ENCODE measurements at regions not wholly inside any gene's neighbourhood (a gene's known extent, or its start where the extent isn't known, plus 50 kb on each side); places are given as distances from the start of the nearest gene placed in this dataset.

- no peak for FAIRE-seq
- H3K9ac ChIP-seq (ENCODE audit: low read length in 3 of 3) = no peak overlapping the region
- intact Hi-C loops (cut with DNase I) = no loop called here
Measured at GRCh38 chr2:186912979-186913378, 64.0 kb upstream of the ZSWIM2 start.

DNA sequence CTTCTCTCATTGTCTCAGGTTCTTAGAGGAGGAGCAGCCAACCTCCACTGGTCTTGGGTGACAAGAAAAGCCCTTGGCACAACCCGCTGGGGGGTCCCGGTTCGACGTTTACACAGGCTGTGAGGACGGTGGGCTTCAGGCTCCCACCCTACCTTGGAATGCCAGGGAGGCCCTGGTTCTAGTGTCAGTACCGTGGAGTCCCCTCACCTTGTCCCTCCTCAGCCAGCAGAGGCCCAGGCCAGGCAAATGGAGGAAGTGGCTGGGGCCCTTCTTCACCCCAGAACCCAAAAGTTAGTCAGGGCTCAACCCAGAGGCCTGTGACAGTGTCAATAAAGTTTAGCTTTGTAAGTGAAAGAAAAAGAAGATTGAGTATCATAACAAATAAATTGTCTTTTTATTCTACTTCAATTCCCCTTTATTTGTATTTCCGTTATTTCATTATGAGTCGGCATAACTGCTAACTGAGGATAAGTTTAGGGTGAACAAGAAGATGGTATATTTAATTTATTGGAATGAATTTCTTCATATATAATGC is 62.6 kb upstream of the ZSWIM2 start:
- no peak for FAIRE-seq

More at GRCh38 chr2:186912979-186913378, 64.0 kb upstream of the ZSWIM2 start:
- Histone ChIP-seq H3K27me3 (ENCODE audit: control insufficient read depth, insufficient read depth, low read length) (no peaks in the 10 kb centered on the region), H3K9me3 (ENCODE audit: control insufficient read depth in 2 of 3, insufficient read depth in 1 of 3, low read length in 3 of 3) (no peaks in the 10 kb centered on the region), H3K27ac (ENCODE audit: low read depth in 2 of 2, low read length in 2 of 2) (no peak overlapping the region), H3K4me1 (ENCODE audit: control insufficient read depth in 2 of 3, insufficient read depth in 2 of 3, low read depth in 1 of 3, low read length in 3 of 3) (no peaks in the 10 kb centered on the region), H3K4me3 (ENCODE audit: low read length in 3 of 3) (no peak overlapping the region), H3K36me3 (ENCODE audit: control insufficient read depth in 2 of 3, insufficient read depth in 3 of 3, low read length in 3 of 3) (no peaks in the 10 kb centered on the region)
- TF ChIP-seq, protein P1, sequence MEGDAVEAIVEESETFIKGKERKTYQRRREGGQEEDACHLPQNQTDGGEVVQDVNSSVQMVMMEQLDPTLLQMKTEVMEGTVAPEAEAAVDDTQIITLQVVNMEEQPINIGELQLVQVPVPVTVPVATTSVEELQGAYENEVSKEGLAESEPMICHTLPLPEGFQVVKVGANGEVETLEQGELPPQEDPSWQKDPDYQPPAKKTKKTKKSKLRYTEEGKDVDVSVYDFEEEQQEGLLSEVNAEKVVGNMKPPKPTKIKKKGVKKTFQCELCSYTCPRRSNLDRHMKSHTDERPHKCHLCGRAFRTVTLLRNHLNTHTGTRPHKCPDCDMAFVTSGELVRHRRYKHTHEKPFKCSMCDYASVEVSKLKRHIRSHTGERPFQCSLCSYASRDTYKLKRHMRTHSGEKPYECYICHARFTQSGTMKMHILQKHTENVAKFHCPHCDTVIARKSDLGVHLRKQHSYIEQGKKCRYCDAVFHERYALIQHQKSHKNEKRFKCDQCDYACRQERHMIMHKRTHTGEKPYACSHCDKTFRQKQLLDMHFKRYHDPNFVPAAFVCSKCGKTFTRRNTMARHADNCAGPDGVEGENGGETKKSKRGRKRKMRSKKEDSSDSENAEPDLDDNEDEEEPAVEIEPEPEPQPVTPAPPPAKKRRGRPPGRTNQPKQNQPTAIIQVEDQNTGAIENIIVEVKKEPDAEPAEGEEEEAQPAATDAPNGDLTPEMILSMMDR (IDR thresholded peaks at IDR 0.05; ENCODE audit: borderline replicate concordance, extremely low read depth, insufficient read depth) = no peak
- DNase-seq = no peak

DNA sequence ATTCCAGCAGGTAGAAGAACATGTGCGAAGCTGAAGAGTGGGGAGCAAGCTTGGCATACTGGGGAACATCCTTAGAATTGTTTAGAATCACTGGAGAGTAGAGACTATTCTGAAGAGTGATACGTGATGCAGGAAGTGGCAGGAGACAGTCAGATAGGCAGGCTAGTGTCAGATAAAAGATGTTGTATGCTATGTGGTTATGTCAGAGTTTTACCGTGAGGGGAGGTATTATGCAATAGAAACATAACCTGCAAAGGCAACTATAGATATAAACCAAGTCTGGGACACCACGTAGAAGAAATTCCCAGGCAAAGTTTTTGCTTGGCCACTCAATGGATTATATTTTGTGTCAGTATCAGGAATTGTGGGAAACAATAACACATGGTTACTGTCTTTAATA is 62.0 kb upstream of the ZSWIM2 start:
- FAIRE-seq (no peak), DNase-seq (no peak)
- Histone ChIP-seq H3K27me3 (ENCODE audit: control insufficient read depth, insufficient read depth, low read length) (no peaks in the 10 kb centered on the region), H3K36me3 (ENCODE audit: control insufficient read depth in 2 of 3, insufficient read depth in 3 of 3, low read length in 3 of 3) (no peaks in the 10 kb centered on the region), H3K9ac (ENCODE audit: low read length in 3 of 3) (no peak overlapping the region), H3K4me3 (ENCODE audit: low read length in 3 of 3) (no peak overlapping the region), H3K9me3 (ENCODE audit: control insufficient read depth in 2 of 3, insufficient read depth in 1 of 3, low read length in 3 of 3) (no peaks in the 10 kb centered on the region), H3K4me1 (ENCODE audit: control insufficient read depth in 2 of 3, insufficient read depth in 2 of 3, low read depth in 1 of 3, low read length in 3 of 3) (no peaks in the 10 kb centered on the region), H3K27ac (ENCODE audit: low read depth in 2 of 2, low read length in 2 of 2) (no peak overlapping the region)
- TF ChIP-seq, protein P1 (IDR thresholded peaks at IDR 0.05; ENCODE audit: borderline replicate concordance, extremely low read depth, insufficient read depth) = no peak
- intact Hi-C loops (cut with DNase I) = no loop called here

More for the DNA sequence above, 62.6 kb upstream of the ZSWIM2 start:
- no peaks in the 10 kb centered on the region for H3K27me3 ChIP-seq (ENCODE audit: control insufficient read depth, insufficient read depth, low read length)
- TF ChIP-seq, protein P1 (IDR thresholded peaks at IDR 0.05; ENCODE audit: borderline replicate concordance, extremely low read depth, insufficient read depth) = no peak
- DNase-seq = no peak
- H3K27ac ChIP-seq (ENCODE audit: low read depth in 2 of 2, low read length in 2 of 2) = no peak overlapping the region
- H3K4me3 ChIP-seq (ENCODE audit: low read length in 3 of 3) = no peak overlapping the region
- intact Hi-C loops (cut with DNase I) = no loop called here
- H3K36me3 ChIP-seq (ENCODE audit: control insufficient read depth in 2 of 3, insufficient read depth in 3 of 3, low read length in 3 of 3) = no peaks in the 10 kb centered on the region
- H3K9me3 ChIP-seq (ENCODE audit: control insufficient read depth in 2 of 3, insufficient read depth in 1 of 3, low read length in 3 of 3) = no peaks in the 10 kb centered on the region
- no peak overlapping the region for H3K9ac ChIP-seq (ENCODE audit: low read length in 3 of 3)
- H3K4me1 ChIP-seq (ENCODE audit: control insufficient read depth in 2 of 3, insufficient read depth in 2 of 3, low read depth in 1 of 3, low read length in 3 of 3) = no peaks in the 10 kb centered on the region

DNA sequence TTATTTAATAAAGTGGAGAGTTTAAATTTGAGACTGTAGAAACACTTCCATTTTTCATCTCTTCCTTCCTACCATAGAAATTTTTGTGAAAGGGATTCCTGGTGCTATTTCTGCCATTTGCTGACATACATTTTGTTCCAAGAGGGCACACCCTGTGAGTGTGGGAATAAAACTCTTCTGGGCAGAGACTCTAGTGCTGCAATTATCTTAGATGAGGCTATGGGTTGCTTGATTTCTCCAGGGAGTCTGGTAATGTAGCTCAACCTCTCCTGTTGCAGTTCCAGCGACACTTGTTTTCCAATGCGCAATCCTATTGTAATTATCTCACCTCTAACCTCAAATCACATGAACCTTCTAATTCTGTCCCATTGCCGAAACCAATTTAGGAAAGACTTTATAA is 60.1 kb upstream of the ZSWIM2 start:
- Histone ChIP-seq H3K27ac (ENCODE audit: low read depth in 2 of 2, low read length in 2 of 2) (no peak overlapping the region), H3K27me3 (ENCODE audit: control insufficient read depth, insufficient read depth, low read length) (no peaks in the 10 kb centered on the region), H3K4me3 (ENCODE audit: low read length in 3 of 3) (no peak overlapping the region), H3K9me3 (ENCODE audit: control insufficient read depth in 2 of 3, insufficient read depth in 1 of 3, low read length in 3 of 3) (no peaks in the 10 kb centered on the region), H3K36me3 (ENCODE audit: control insufficient read depth in 2 of 3, insufficient read depth in 3 of 3, low read length in 3 of 3) (no peaks in the 10 kb centered on the region), H3K4me1 (ENCODE audit: control insufficient read depth in 2 of 3, insufficient read depth in 2 of 3, low read depth in 1 of 3, low read length in 3 of 3) (no peaks in the 10 kb centered on the region), H3K9ac (ENCODE audit: low read length in 3 of 3) (no peak overlapping the region)
- TF ChIP-seq, protein P1 (IDR thresholded peaks at IDR 0.05; ENCODE audit: borderline replicate concordance, extremely low read depth, insufficient read depth) = no peak
- FAIRE-seq (no peak), DNase-seq (no peak)
- intact Hi-C loops (cut with DNase I) = no loop called here

Measured in kidney (tissue), 13 donors.